ENCODE measurements at regions not wholly inside any gene's neighbourhood (a gene's known extent, or its start where the extent isn't known, plus 50 kb on each side); places are given as distances from the start of the nearest gene placed in this dataset.
A peak's percentile ranks its signal among the peaks of the same experiment; 100 is the strongest.

GRCh38 chr10:77710759-77711682 lies 73.4 kb upstream of the KCNMA1 start:
- H3K27ac ChIP-seq (ENCODE audit: low read depth, low read length, severe bottlenecking), result no peak overlapping the region
- 26 to 33% methylated on average over 22 to 32 of the region's 51 CpGs for WGBS, 2 experiments (ENCODE audit: insufficient coverage in 2 of 2)
- H3K4me1 ChIP-seq (ENCODE audit: control insufficient read depth, insufficient read depth, low read length, poor library complexity, severe bottlenecking), result peaks cover 15% of the 10 kb centered on the region
- H3K9me3 ChIP-seq (ENCODE audit: control insufficient read depth, low read length), result no peaks in the 10 kb centered on the region
- H3K4me3 ChIP-seq (ENCODE audit: extremely low read depth, insufficient read depth, low read length, poor library complexity, severe bottlenecking), result peak overlapping the region; percentile 6
- H3K36me3 ChIP-seq (ENCODE audit: control insufficient read depth, insufficient read depth, low read length), result no peaks in the 10 kb centered on the region

- Histone ChIP-seq H3K27ac (ENCODE audit: low read depth, low read length, severe bottlenecking) (no peak overlapping the region), H3K4me1 (ENCODE audit: control insufficient read depth, insufficient read depth, low read length, poor library complexity, severe bottlenecking) (peaks cover 15% of the 10 kb centered on the region), H3K9me3 (ENCODE audit: control insufficient read depth, low read length) (no peaks in the 10 kb centered on the region), H3K36me3 (ENCODE audit: control insufficient read depth, insufficient read depth, low read length) (no peaks in the 10 kb centered on the region), H3K4me3 (ENCODE audit: extremely low read depth, insufficient read depth, low read length, poor library complexity, severe bottlenecking) (no peak overlapping the region)
- WGBS, 2 experiments (ENCODE audit: insufficient coverage in 2 of 2), result 53 to 60% methylated on average over 9 to 10 of the region's 14 CpGs
Measured at GRCh38 chr10:77710081-77710551, 72.5 kb upstream of the KCNMA1 start.

GRCh38 chr10:77707570-77707969 lies 70.0 kb upstream of the KCNMA1 start:
- WGBS, 2 experiments (ENCODE audit: insufficient coverage in 2 of 2), result 40% methylated on average over 1 of the region's 1 CpG; no CpG with 5 or more reads in 1 of the 2 experiments
- Histone ChIP-seq H3K27ac (ENCODE audit: low read depth, low read length, severe bottlenecking) (no peak overlapping the region), H3K9me3 (ENCODE audit: control insufficient read depth, low read length) (no peaks in the 10 kb centered on the region), H3K4me1 (ENCODE audit: control insufficient read depth, insufficient read depth, low read length, poor library complexity, severe bottlenecking) (no peaks in the 10 kb centered on the region), H3K4me3 (ENCODE audit: extremely low read depth, insufficient read depth, low read length, poor library complexity, severe bottlenecking) (no peak overlapping the region), H3K36me3 (ENCODE audit: control insufficient read depth, insufficient read depth, low read length) (no peaks in the 10 kb centered on the region)

- H3K36me3 ChIP-seq (ENCODE audit: control insufficient read depth, insufficient read depth, low read length), result no peaks in the 10 kb centered on the region
- no peak overlapping the region for H3K27ac ChIP-seq (ENCODE audit: low read depth, low read length, severe bottlenecking)
- no peaks in the 10 kb centered on the region for H3K4me1 ChIP-seq (ENCODE audit: control insufficient read depth, insufficient read depth, low read length, poor library complexity, severe bottlenecking)
- H3K9me3 ChIP-seq (ENCODE audit: control insufficient read depth, low read length), result no peaks in the 10 kb centered on the region
- WGBS, 2 experiments (ENCODE audit: insufficient coverage in 2 of 2), result 100% methylated on average over 2 of the region's 3 CpGs; no CpG with 5 or more reads in 1 of the 2 experiments
- no peak overlapping the region for H3K4me3 ChIP-seq (ENCODE audit: extremely low read depth, insufficient read depth, low read length, poor library complexity, severe bottlenecking)
Measured at GRCh38 chr10:77702166-77702565, 64.6 kb upstream of the KCNMA1 start.

GRCh38 chr10:77700086-77700485 lies 62.5 kb upstream of the KCNMA1 start:
- WGBS, 2 experiments (ENCODE audit: insufficient coverage in 2 of 2), result 67 to 100% methylated on average over 1 of the region's 1 CpG
- no peaks in the 10 kb centered on the region for H3K4me1 ChIP-seq (ENCODE audit: control insufficient read depth, insufficient read depth, low read length, poor library complexity, severe bottlenecking)
- no peaks in the 10 kb centered on the region for H3K9me3 ChIP-seq (ENCODE audit: control insufficient read depth, low read length)
- H3K4me3 ChIP-seq (ENCODE audit: extremely low read depth, insufficient read depth, low read length, poor library complexity, severe bottlenecking), result no peak overlapping the region
- no peak overlapping the region for H3K27ac ChIP-seq (ENCODE audit: low read depth, low read length, severe bottlenecking)
- no peaks in the 10 kb centered on the region for H3K36me3 ChIP-seq (ENCODE audit: control insufficient read depth, insufficient read depth, low read length)

GRCh38 chr10:77699080-77699645 lies 61.6 kb upstream of the KCNMA1 start:
- Histone ChIP-seq H3K36me3 (ENCODE audit: control insufficient read depth, insufficient read depth, low read length) (no peaks in the 10 kb centered on the region), H3K9me3 (ENCODE audit: control insufficient read depth, low read length) (no peaks in the 10 kb centered on the region), H3K4me1 (ENCODE audit: control insufficient read depth, insufficient read depth, low read length, poor library complexity, severe bottlenecking) (no peaks in the 10 kb centered on the region), H3K4me3 (ENCODE audit: extremely low read depth, insufficient read depth, low read length, poor library complexity, severe bottlenecking) (no peak overlapping the region), H3K27ac (ENCODE audit: low read depth, low read length, severe bottlenecking) (no peak overlapping the region)
- WGBS, 2 experiments (ENCODE audit: insufficient coverage in 2 of 2), result no CpG with 5 or more reads among the region's 1 CpG

- Histone ChIP-seq H3K27ac (ENCODE audit: low read depth, low read length, severe bottlenecking) (no peak overlapping the region), H3K4me3 (ENCODE audit: extremely low read depth, insufficient read depth, low read length, poor library complexity, severe bottlenecking) (no peak overlapping the region), H3K4me1 (ENCODE audit: control insufficient read depth, insufficient read depth, low read length, poor library complexity, severe bottlenecking) (no peaks in the 10 kb centered on the region), H3K36me3 (ENCODE audit: control insufficient read depth, insufficient read depth, low read length) (no peaks in the 10 kb centered on the region), H3K9me3 (ENCODE audit: control insufficient read depth, low read length) (no peaks in the 10 kb centered on the region)
- WGBS, 2 experiments (ENCODE audit: insufficient coverage in 2 of 2), result 100% methylated on average over 1 of the region's 5 CpGs
Measured at GRCh38 chr10:77698267-77698931, 60.8 kb upstream of the KCNMA1 start.

- H3K9me3 ChIP-seq (ENCODE audit: control insufficient read depth, low read length), result no peaks in the 10 kb centered on the region
- H3K4me1 ChIP-seq (ENCODE audit: control insufficient read depth, insufficient read depth, low read length, poor library complexity, severe bottlenecking), result no peaks in the 10 kb centered on the region
- WGBS, 2 experiments (ENCODE audit: insufficient coverage in 2 of 2), result 83 to 96% methylated on average over 1 to 9 of the region's 10 CpGs
- H3K36me3 ChIP-seq (ENCODE audit: control insufficient read depth, insufficient read depth, low read length), result no peaks in the 10 kb centered on the region
- no peak overlapping the region for H3K4me3 ChIP-seq (ENCODE audit: extremely low read depth, insufficient read depth, low read length, poor library complexity, severe bottlenecking)
- H3K27ac ChIP-seq (ENCODE audit: low read depth, low read length, severe bottlenecking), result no peak overlapping the region
Measured at GRCh38 chr10:77696584-77696983, 59.0 kb upstream of the KCNMA1 start.

- 100% methylated on average over 1 of the region's 1 CpG; no CpG with 5 or more reads in 1 of the 2 experiments for WGBS, 2 experiments (ENCODE audit: insufficient coverage in 2 of 2)
- no peaks in the 10 kb centered on the region for H3K36me3 ChIP-seq (ENCODE audit: control insufficient read depth, insufficient read depth, low read length)
- H3K9me3 ChIP-seq (ENCODE audit: control insufficient read depth, low read length), result no peaks in the 10 kb centered on the region
- no peaks in the 10 kb centered on the region for H3K4me1 ChIP-seq (ENCODE audit: control insufficient read depth, insufficient read depth, low read length, poor library complexity, severe bottlenecking)
- H3K27ac ChIP-seq (ENCODE audit: low read depth, low read length, severe bottlenecking), result no peak overlapping the region
- H3K4me3 ChIP-seq (ENCODE audit: extremely low read depth, insufficient read depth, low read length, poor library complexity, severe bottlenecking), result no peak overlapping the region
Measured at GRCh38 chr10:77695186-77695585, 57.6 kb upstream of the KCNMA1 start.

- Histone ChIP-seq H3K4me1 (ENCODE audit: control insufficient read depth, insufficient read depth, low read length, poor library complexity, severe bottlenecking) (no peaks in the 10 kb centered on the region), H3K4me3 (ENCODE audit: extremely low read depth, insufficient read depth, low read length, poor library complexity, severe bottlenecking) (no peak overlapping the region), H3K9me3 (ENCODE audit: control insufficient read depth, low read length) (no peaks in the 10 kb centered on the region), H3K36me3 (ENCODE audit: control insufficient read depth, insufficient read depth, low read length) (no peaks in the 10 kb centered on the region), H3K27ac (ENCODE audit: low read depth, low read length, severe bottlenecking) (no peak overlapping the region)
- 93 to 96% methylated on average over 3 of the region's 3 CpGs for WGBS, 2 experiments (ENCODE audit: insufficient coverage in 2 of 2)
Measured at GRCh38 chr10:77692782-77693181, 55.2 kb upstream of the KCNMA1 start.
